Panc1 (cell line): ENCODE measurements at regions not wholly inside any gene's neighbourhood (a gene's known extent, or its start where the extent isn't known, plus 50 kb on each side); places are given as distances from the start of the nearest gene placed in this dataset.

ENCODE experiments used
- ATAC-seq: fragments of 200-7000 bp; cut with Tn5 transposase; 2 replicates; pipeline ENCODE4 v1.9.1; 2020; ENCODE audit warnings: mild to moderate bottlenecking, moderate library complexity
- BruUV-seq: library from RNA; stranded (reverse); fragments of 400-500 nt; replicated peaks from 2 replicates; lab custom pipeline; 2021; lab: Mats Ljungman, UMichigan
- CTCF ChIA-PET: fragments of 300-600 bp; sonication (Branson Sonifier 250); formaldehyde crosslinking; loops from one replicate; lab custom pipeline; 2022; ENCODE audit warnings: antibody characterized with exemption; lab: Charles Lee
- POLR2A ChIA-PET: fragments of 300-600 bp; sonication (Branson Sonifier 250); formaldehyde crosslinking; loops from one replicate; lab custom pipeline; 2022; ENCODE audit warnings: antibody characterized with exemption; lab: Charles Lee
- DNase-seq: peaks from one replicate; pipeline ENCODE4 v3.0.0-alpha.2; 2010; ENCODE audit warnings: low read depth, low spot score
- H3K27ac ChIP-seq: 2 replicates; pipeline ENCODE4 v1.5.1; 2011; ENCODE audit warnings: mild to moderate bottlenecking, low read length, inconsistent platforms
- H3K27me3 ChIP-seq: fragments of 200-500 bp; sonication (Bioruptor generic); 2 replicates; pipeline ENCODE4 v1.6.0; 2014; ENCODE audit warnings: low read length, inconsistent platforms; ENCODE audit not compliant: control insufficient read depth, insufficient read depth
- H3K36me3 ChIP-seq: fragments of 200-500 bp; sonication (Bioruptor generic); 2 replicates; pipeline ENCODE4 v1.5.1; 2014; ENCODE audit warnings: inconsistent platforms, mild to moderate bottlenecking, low read length, moderate library complexity; ENCODE audit not compliant: control insufficient read depth, insufficient read depth
- H3K4me1 ChIP-seq: 2 replicates; pipeline ENCODE4 v1.5.1; 2011; ENCODE audit warnings: inconsistent platforms, mild to moderate bottlenecking, low read length, moderate library complexity; ENCODE audit not compliant: control insufficient read depth, insufficient read depth
- H3K4me3 ChIP-seq, 2 experiments: 2 replicates each; pipeline ENCODE4 v1.5.1; 2011 to 2012; ENCODE audit warnings: low read depth in 2 of 2, low read length in 2 of 2, mild to moderate bottlenecking in 2 of 2, inconsistent platforms in 1 of 2, moderate library complexity in 1 of 2
- H3K9me3 ChIP-seq: fragments of 200-500 bp; sonication (Bioruptor generic); 2 replicates; pipeline ENCODE4 v1.5.1; 2014; ENCODE audit warnings: low read depth, mild to moderate bottlenecking, inconsistent platforms, low read length, moderate library complexity; ENCODE audit not compliant: control insufficient read depth, insufficient read depth
- POLR2AphosphoS5 ChIP-seq: IDR thresholded peaks from 2 replicates; pipeline ENCODE4 v1.6.1; 2012; ENCODE audit warnings: mild to moderate bottlenecking, low read depth, low read length, moderate library complexity
- SIN3A ChIP-seq: IDR thresholded peaks from 2 replicates; pipeline ENCODE4 v1.6.1; 2012; ENCODE audit warnings: low read depth, mild to moderate bottlenecking, low read length, moderate library complexity, borderline replicate concordance; ENCODE audit not compliant: insufficient read depth
- TCF7L2 ChIP-seq: IDR thresholded peaks from 2 replicates; pipeline ENCODE4 v1.6.1; 2011; ENCODE audit warnings: mild to moderate bottlenecking, low read depth, low read length, inconsistent platforms
- in situ Hi-C: cut with HindIII; loops from 2 replicates; pipeline ENCODE4 v1.10.0; 2016; ENCODE audit warnings: low sequenced_read_pairs, low pct_unique_long_range_greater_than_20kb
- intact Hi-C: fragments of 100-400 bp; cut with micrococcal nuclease; formaldehyde crosslinking; loops from one replicate; pipeline ENCODE4 v1.10.0; 2022; ENCODE audit not compliant: unreplicated experiment
- TF ChIP-seq, protein P1 (sequence below): fragments of 450-650 bp; IDR thresholded peaks from 2 replicates; pipeline ENCODE4 v1.5.1; 2017; ENCODE audit warnings: mild to moderate bottlenecking
- TF ChIP-seq, protein P2 (sequence below), 2 experiments: IDR thresholded peaks; 2 replicates each; pipeline ENCODE4 v1.6.1; 2011 to 2012; ENCODE audit warnings: low read depth in 2 of 2, control low read depth in 1 of 2, low read length in 1 of 2, mild to moderate bottlenecking in 1 of 2, moderate library complexity in 1 of 2; ENCODE audit not compliant: insufficient read depth in 1 of 2

DNA sequence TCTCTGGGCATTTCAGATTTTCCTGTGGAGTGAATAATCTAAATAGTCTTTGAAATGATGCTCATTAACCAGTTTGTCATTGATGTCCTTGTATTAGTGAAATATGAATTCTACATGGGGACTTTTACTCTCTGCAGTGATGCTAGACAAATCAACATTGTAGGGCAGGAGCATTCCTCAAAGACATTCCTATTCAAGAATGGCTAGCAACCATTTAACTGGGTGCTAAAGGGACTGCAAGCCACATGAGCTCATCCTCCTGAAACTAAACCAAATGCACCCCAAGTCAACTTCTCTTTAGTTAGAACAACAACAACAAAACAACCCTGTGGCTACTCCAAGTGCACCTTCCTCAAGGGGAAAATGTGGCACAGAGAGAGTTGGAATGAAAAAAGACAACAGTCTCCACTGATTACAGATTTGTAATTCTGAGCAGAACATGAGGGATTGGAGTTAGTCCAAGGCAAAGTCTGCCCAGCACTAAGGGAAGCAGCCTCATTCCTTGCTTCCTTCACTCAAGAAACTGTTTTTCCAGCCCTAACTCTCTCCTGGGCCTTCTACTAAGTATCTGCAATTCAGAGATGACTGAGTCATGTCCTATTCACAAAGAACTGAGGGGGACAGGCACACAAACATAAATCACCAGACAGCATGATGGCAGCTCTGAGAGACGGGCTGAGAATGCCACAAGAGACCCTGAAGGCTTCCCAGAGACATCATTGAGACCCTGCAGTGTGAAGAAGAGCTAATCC lies 82.0 kb upstream of the WWC1 start:
- ATAC-seq: no peak
- no peaks in the 10 kb centered on the region for H3K9me3 ChIP-seq
- no TSS peak for BruUV-seq
- in situ Hi-C loops: no loop called here
- TF ChIP-seq, protein P1, sequence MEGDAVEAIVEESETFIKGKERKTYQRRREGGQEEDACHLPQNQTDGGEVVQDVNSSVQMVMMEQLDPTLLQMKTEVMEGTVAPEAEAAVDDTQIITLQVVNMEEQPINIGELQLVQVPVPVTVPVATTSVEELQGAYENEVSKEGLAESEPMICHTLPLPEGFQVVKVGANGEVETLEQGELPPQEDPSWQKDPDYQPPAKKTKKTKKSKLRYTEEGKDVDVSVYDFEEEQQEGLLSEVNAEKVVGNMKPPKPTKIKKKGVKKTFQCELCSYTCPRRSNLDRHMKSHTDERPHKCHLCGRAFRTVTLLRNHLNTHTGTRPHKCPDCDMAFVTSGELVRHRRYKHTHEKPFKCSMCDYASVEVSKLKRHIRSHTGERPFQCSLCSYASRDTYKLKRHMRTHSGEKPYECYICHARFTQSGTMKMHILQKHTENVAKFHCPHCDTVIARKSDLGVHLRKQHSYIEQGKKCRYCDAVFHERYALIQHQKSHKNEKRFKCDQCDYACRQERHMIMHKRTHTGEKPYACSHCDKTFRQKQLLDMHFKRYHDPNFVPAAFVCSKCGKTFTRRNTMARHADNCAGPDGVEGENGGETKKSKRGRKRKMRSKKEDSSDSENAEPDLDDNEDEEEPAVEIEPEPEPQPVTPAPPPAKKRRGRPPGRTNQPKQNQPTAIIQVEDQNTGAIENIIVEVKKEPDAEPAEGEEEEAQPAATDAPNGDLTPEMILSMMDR: no peak
- TF ChIP-seq TCF7L2 (no peak), POLR2AphosphoS5 (no peak), SIN3A (no peak)
- TF ChIP-seq, protein P2, sequence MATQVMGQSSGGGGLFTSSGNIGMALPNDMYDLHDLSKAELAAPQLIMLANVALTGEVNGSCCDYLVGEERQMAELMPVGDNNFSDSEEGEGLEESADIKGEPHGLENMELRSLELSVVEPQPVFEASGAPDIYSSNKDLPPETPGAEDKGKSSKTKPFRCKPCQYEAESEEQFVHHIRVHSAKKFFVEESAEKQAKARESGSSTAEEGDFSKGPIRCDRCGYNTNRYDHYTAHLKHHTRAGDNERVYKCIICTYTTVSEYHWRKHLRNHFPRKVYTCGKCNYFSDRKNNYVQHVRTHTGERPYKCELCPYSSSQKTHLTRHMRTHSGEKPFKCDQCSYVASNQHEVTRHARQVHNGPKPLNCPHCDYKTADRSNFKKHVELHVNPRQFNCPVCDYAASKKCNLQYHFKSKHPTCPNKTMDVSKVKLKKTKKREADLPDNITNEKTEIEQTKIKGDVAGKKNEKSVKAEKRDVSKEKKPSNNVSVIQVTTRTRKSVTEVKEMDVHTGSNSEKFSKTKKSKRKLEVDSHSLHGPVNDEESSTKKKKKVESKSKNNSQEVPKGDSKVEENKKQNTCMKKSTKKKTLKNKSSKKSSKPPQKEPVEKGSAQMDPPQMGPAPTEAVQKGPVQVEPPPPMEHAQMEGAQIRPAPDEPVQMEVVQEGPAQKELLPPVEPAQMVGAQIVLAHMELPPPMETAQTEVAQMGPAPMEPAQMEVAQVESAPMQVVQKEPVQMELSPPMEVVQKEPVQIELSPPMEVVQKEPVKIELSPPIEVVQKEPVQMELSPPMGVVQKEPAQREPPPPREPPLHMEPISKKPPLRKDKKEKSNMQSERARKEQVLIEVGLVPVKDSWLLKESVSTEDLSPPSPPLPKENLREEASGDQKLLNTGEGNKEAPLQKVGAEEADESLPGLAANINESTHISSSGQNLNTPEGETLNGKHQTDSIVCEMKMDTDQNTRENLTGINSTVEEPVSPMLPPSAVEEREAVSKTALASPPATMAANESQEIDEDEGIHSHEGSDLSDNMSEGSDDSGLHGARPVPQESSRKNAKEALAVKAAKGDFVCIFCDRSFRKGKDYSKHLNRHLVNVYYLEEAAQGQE (IDR thresholded peaks at IDR 0.05; ENCODE audit: insufficient read depth in 1 of 2, low read depth in 2 of 2, low read length in 1 of 2): no peak
- H3K27ac ChIP-seq: no peak overlapping the region
- H3K4me1 ChIP-seq: no peaks in the 10 kb centered on the region
- DNase-seq: no peak
- H3K36me3 ChIP-seq: no peaks in the 10 kb centered on the region
- no peaks in the 10 kb centered on the region for H3K27me3 ChIP-seq
- intact Hi-C loops: no loop called here
- ChIA-PET POLR2A (interaction anchor here (0.6 kb wide), 2 partner anchors 36 to 95 kb away, joined by 3 to 6 read pairs; no protein-coding TSS in a partner anchor), CTCF (no interaction called here)
- H3K4me3 ChIP-seq: no peak overlapping the region

DNA sequence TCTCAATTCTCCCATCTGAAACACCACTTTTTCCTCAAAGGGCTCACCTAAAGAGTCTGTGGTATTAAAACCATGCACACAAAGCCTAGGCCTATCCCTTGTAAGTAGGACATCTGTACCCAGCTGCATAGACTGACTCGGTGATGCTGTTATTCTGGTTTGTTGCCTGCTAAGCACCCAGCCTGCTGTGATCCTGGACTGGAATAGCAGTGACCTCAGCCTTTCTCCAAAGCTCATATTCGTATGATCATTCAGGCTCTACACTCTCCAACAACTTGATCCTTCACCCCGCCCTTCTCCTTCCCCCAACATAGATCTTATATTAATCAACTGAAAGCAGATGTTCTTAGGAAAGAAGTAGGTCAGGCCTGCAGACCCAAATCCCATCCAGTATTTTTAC lies 81.4 kb upstream of the WWC1 start:
- no peaks in the 10 kb centered on the region for H3K9me3 ChIP-seq
- H3K4me3 ChIP-seq: no peak overlapping the region
- in situ Hi-C loops: no loop called here
- intact Hi-C loops: no loop called here
- ChIA-PET POLR2A (interaction anchor here (0.6 kb wide), 2 partner anchors 36 to 96 kb away, joined by 3 to 6 read pairs; no protein-coding TSS in a partner anchor), CTCF (no interaction called here)
- no peaks in the 10 kb centered on the region for H3K4me1 ChIP-seq
- ATAC-seq (no peak), DNase-seq (no peak)
- no TSS peak for BruUV-seq
- H3K36me3 ChIP-seq: no peaks in the 10 kb centered on the region
- TF ChIP-seq POLR2AphosphoS5 (no peak), SIN3A (no peak), TCF7L2 (no peak)
- TF ChIP-seq, protein P2 (IDR thresholded peaks at IDR 0.05; ENCODE audit: insufficient read depth in 1 of 2, low read depth in 2 of 2, low read length in 1 of 2): no peak
- TF ChIP-seq, protein P1: no peak
- H3K27ac ChIP-seq: no peak overlapping the region
- H3K27me3 ChIP-seq: no peaks in the 10 kb centered on the region
